Pancreas (tissue), 10 donors: ENCODE measurements at regions not wholly inside any gene's neighbourhood (a gene's known extent, or its start where the extent isn't known, plus 50 kb on each side); places are given as distances from the start of the nearest gene placed in this dataset.

ENCODE experiments used
- ATAC-seq, 4 donors: fragments of 200-7000 bp; cut with Tn5 transposase; one replicate each; pipeline versions ENCODE4 v1.8.0 to v1.9.1; 2020; ENCODE audit warnings: mild to moderate bottlenecking in 4 of 4, moderate library complexity in 4 of 4
- DNase-seq, 6 donors: peaks; one replicate each; pipeline ENCODE4 v3.0.0-alpha.2; 2020
- FAIRE-seq: peaks from 2 replicates; lab custom pipeline; 2012; peaks lifted over from hg19 to GRCh38; lab: Jason Lieb, UNC
- H3K27ac ChIP-seq, 4 donors: fragments of 200-600 bp; sonication (generic); 1 replicate in 3 of 4; 2 replicates in 1 of 4; pipeline versions ENCODE4 v1.5.0 to v1.8.0; 2020
- H3K27me3 ChIP-seq, 4 donors: fragments of 200-600 bp; one replicate each; pipeline ENCODE4 v1.8.0; 2021
- H3K36me3 ChIP-seq, 3 donors: fragments of 200-600 bp; sonication (generic) in 1 of 3; one replicate each; pipeline versions ENCODE4 v1.5.0 to v1.8.0; 2020 to 2021
- H3K4me1 ChIP-seq, 3 donors: fragments of 200-600 bp; one replicate each; pipeline ENCODE4 v1.8.0; 2021
- H3K4me3 ChIP-seq, 4 donors: fragments of 200-600 bp; sonication (generic) in 2 of 4; one replicate each; pipeline versions ENCODE4 v1.5.0 to v1.8.0; 2020 to 2021
- H3K9me3 ChIP-seq, 4 donors: fragments of 200-600 bp; one replicate each; pipeline ENCODE4 v1.8.0; 2021
- WGBS, 2 donors: extraction: QIAGEN DNeasy Blood & Tissue Kit; methylation state at CpG; one replicate each; pipeline ENCODE4 v1.1.7; 2013; 5-methylcytosine and 5-hydroxymethylcytosine counted together
- intact Hi-C, 3 donors: fragments of 100-400 bp; cut with DNase I; formaldehyde crosslinking; loops; one replicate each; pipeline versions ENCODE4 v1.11.1 to v1.14.2; 2022
- TF ChIP-seq, protein P1 (sequence below), 4 donors: fragments of 200-600 bp; sonication (generic) in 3 of 4; IDR thresholded peaks; one replicate each; pipeline versions ENCODE4 v1.5.0 to v1.8.0; 2021; ENCODE audit warnings: antibody characterized with exemption in 4 of 4
- donor health status: healthy with polysubstance abuse.
- donor health status: DM: no; HTN: no; CAD: no; lungs with moderate emphysema.
- donor health status: DM: no; HTN: no; CAD: no.
- donor health status: control.
- donor health status: control.
- donor health status: Bipolar disorder and iron deficiency.
- donor health status: DM: yes; HTN: yes; CAD: no.
- donor health status: DM: no; HTN: no; CAD: no.
- donor health status: DM: no; HTN: no; CAD: no.
- donor health status: DM: yes; HTN: yes; CAD: no.

GRCh38 chr12:113643177-113643974 is 171.7 kb upstream of the LHX5 start:
- FAIRE-seq (no peak), ATAC-seq (no peak), DNase-seq (no peak)
- Histone ChIP-seq H3K36me3 (no peaks in the 10 kb centered on the region), H3K27me3 (peaks cover 0 to 3% (median 0%) of the 10 kb centered on the region in 4 donors), H3K9me3 (no peaks in the 10 kb centered on the region), H3K4me1 (no peaks in the 10 kb centered on the region), H3K4me3 (no peak overlapping the region), H3K27ac (no peak overlapping the region)
- WGBS, 2 donors, result 31 to 36% methylated on average over 8 of the region's 8 CpGs
- TF ChIP-seq, protein P1, sequence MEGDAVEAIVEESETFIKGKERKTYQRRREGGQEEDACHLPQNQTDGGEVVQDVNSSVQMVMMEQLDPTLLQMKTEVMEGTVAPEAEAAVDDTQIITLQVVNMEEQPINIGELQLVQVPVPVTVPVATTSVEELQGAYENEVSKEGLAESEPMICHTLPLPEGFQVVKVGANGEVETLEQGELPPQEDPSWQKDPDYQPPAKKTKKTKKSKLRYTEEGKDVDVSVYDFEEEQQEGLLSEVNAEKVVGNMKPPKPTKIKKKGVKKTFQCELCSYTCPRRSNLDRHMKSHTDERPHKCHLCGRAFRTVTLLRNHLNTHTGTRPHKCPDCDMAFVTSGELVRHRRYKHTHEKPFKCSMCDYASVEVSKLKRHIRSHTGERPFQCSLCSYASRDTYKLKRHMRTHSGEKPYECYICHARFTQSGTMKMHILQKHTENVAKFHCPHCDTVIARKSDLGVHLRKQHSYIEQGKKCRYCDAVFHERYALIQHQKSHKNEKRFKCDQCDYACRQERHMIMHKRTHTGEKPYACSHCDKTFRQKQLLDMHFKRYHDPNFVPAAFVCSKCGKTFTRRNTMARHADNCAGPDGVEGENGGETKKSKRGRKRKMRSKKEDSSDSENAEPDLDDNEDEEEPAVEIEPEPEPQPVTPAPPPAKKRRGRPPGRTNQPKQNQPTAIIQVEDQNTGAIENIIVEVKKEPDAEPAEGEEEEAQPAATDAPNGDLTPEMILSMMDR (IDR thresholded peaks at IDR 0.05), result no peak
- intact Hi-C loops, result no loop called here

DNA sequence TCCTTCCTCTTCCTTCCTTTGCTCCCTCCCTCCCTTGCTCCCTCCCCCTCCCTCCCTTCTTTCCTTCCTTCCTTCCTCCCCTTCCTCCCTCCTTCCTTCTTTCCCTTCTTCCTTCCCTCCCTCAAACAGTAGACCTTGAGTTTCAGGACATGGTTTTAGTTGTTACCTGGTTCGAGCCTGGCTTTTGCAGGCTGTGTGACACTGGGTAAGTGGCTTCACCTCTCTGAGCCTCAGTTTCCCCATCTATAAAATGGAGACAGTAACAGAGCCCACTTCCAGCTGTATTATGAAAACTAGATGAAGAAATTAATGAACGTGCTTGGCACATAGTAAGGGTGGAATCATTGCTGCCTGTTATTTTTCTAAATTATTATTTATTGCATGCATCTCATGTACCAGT is 171.0 kb upstream of the LHX5 start:
- H3K36me3 ChIP-seq, result no peaks in the 10 kb centered on the region
- no peak for DNase-seq
- WGBS, 2 donors, result 22 to 34% methylated on average over 2 of the region's 2 CpGs
- H3K27ac ChIP-seq, result no peak overlapping the region
- no peak for ATAC-seq
- FAIRE-seq, result no peak
- H3K9me3 ChIP-seq, result no peaks in the 10 kb centered on the region
- H3K4me1 ChIP-seq, result no peaks in the 10 kb centered on the region
- H3K4me3 ChIP-seq, result no peak overlapping the region
- intact Hi-C loops, result no loop called here
- TF ChIP-seq, protein P1 (IDR thresholded peaks at IDR 0.05), result no peak
- peaks cover 0 to 3% (median 0%) of the 10 kb centered on the region in 4 donors for H3K27me3 ChIP-seq

- DNase-seq (no peak), FAIRE-seq (no peak), ATAC-seq (no peak)
- H3K4me3 ChIP-seq, result no peak overlapping the region
- no peak overlapping the region for H3K27ac ChIP-seq
- intact Hi-C loops, result no loop called here
- TF ChIP-seq, protein P1 (IDR thresholded peaks at IDR 0.05), result no peak
- H3K36me3 ChIP-seq, result no peaks in the 10 kb centered on the region
- WGBS, 2 donors, result 51 to 65% methylated on average over 3 of the region's 3 CpGs
- H3K4me1 ChIP-seq, result no peaks in the 10 kb centered on the region
- H3K9me3 ChIP-seq, result no peaks in the 10 kb centered on the region
- H3K27me3 ChIP-seq, result peaks cover 0 to 3% (median 0%) of the 10 kb centered on the region in 4 donors
Measured at GRCh38 chr12:113642216-113642615, 170.5 kb upstream of the LHX5 start.

GRCh38 chr12:113641426-113642030 is 169.9 kb upstream of the LHX5 start:
- FAIRE-seq, result no peak
- H3K27me3 ChIP-seq, result peaks cover 0 to 3% (median 0%) of the 10 kb centered on the region in 4 donors
- H3K4me1 ChIP-seq, result no peaks in the 10 kb centered on the region
- intact Hi-C loops, result no loop called here
- no peaks in the 10 kb centered on the region for H3K9me3 ChIP-seq
- H3K4me3 ChIP-seq, result no peak overlapping the region
- no peak for DNase-seq
- no peak overlapping the region for H3K27ac ChIP-seq
- ATAC-seq, result no peak
- WGBS, 2 donors, result 12 to 18% methylated on average over 11 of the region's 11 CpGs
- TF ChIP-seq, protein P1 (IDR thresholded peaks at IDR 0.05), result no peak
- no peaks in the 10 kb centered on the region for H3K36me3 ChIP-seq

GRCh38 chr12:113640837-113641236 is 169.2 kb upstream of the LHX5 start:
- Histone ChIP-seq H3K27me3 (peaks cover 0 to 3% (median 0%) of the 10 kb centered on the region in 4 donors), H3K4me1 (no peaks in the 10 kb centered on the region)
- no peak for ATAC-seq

More at GRCh38 chr12:113640837-113641236, 169.2 kb upstream of the LHX5 start:
- 55 to 64% methylated on average over 5 of the region's 5 CpGs for WGBS, 2 donors
- FAIRE-seq (no peak), DNase-seq (no peak)
- Histone ChIP-seq H3K27ac (no peak overlapping the region), H3K36me3 (no peaks in the 10 kb centered on the region), H3K4me3 (no peak overlapping the region), H3K9me3 (no peaks in the 10 kb centered on the region)
- TF ChIP-seq, protein P1 (IDR thresholded peaks at IDR 0.05), result no peak
- intact Hi-C loops, result no loop called here
